ENCODE measurements at regions not wholly inside any gene's neighbourhood (a gene's known extent, or its start where the extent isn't known, plus 50 kb on each side); places are given as distances from the start of the nearest gene placed in this dataset.
"Not testable (repeated sequence)": the region's sequence is repeated elsewhere in the genome, so short reads cannot be mapped to it uniquely, and the experiment has no call there.

DNA sequence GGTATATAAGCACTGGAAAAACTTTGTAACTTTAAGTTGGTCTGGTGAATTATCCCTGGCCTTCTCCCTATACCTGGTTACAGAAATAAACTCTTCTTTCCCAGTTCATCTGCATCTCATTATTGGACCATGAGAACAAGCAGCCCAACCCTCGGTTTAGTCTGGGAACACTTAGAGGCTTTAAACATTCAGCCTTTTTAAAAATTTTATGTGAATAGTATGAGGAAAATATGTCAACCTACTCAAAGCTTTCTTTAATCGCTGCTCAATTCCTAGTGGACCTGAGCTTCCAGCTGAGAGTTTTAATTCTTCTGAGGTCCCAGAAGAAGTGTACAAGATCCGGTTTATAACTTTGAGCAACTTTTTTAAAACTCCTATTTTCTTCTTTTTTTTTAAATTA is 358.6 kb upstream of the NOCT start:
- in situ Hi-C loops (cut with MboI; ENCODE audit: low pct_unique_long_range_greater_than_20kb, low sequenced_read_pairs), result no loop called here
- no peak for DNase-seq

DNA sequence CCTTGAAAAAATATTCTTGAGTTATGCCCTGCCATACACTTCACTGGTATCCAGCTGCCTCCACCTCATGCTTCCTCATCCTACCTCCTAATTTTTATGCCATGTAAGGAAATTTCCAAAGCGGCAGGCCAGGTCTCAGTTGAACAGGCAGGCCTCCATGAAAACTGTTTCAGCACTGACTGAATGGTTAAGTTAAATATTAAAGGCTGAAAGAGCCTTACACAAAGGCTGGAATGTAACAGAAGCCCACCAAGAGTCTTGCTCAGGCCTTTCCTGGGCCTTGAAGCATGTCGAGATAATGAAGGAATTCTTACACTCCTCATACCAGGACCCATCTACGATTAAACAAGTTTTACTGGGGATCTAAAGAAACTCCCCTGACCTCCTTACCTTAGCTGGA is 359.6 kb upstream of the NOCT start:
- in situ Hi-C loops (cut with MboI; ENCODE audit: low pct_unique_long_range_greater_than_20kb, low sequenced_read_pairs), result no loop called here

DNA sequence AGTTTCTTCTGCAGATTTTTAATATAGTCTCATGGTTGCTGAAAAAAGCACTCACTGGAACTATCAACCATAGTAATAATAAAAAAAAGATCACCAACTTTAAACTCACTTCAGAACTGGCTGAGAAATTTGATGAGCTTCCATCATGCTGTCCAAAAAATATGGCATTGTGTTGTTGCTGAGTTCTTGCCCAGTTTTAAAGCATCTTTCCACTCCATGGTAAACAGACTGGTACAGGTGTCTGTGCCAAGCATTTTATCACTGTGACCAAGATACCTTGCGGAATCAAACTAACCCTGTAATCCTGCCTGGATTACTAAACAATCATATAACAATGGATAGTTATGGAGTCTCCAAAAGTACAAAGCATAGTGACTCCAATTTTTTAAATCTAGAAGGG is 360.3 kb upstream of the NOCT start:
- in situ Hi-C loops (cut with MboI; ENCODE audit: low pct_unique_long_range_greater_than_20kb, low sequenced_read_pairs), result no loop called here
- no peak for DNase-seq

More for the DNA sequence above, 359.6 kb upstream of the NOCT start:
- DNase-seq, result no peak

DNA sequence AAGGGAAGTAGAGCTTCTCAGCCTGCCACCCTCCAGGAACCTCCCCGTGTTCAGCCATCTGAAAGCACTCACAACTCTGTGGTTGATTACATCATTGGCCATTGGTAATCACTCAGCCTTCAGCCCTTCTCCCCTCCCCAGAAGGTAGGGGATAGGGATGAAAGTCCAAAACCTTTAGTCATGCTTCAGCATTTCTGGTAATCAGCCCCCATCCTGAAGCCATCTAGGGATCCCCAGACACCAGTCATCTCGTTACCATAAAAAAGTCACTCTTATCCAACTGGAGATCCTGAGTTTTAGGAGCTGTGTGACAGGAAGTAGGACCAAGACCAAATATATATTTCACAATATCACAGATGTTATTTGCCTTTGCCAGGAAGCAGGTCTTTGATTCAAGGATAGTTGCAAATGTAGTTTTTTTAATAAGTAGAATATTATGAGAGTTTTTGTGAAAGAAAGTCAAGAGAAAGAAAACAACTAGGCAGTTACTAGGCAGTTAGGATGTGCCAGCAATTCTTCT is 364.6 kb upstream of the NOCT start:
- peak; percentile 4 for DNase-seq
- in situ Hi-C loops (cut with MboI; ENCODE audit: low pct_unique_long_range_greater_than_20kb, low sequenced_read_pairs), result no loop called here

DNA sequence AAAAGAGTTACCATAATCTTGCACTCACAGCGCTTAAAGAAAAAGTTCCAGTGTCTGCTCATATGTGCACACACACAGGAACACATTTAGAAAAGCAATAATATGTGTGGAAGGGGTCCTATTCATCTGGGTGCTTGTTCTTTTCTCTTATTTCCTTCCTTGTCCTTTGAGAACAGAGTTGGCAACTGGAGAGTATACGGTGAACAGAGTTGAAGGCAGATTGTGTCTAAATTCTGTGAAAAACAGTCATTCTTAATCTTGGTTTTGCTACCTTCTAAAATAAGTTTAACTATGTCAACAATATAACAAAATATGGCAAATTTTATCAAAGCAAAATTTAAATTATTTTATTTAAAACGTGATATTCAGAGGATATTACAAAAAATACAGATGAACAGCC is 365.1 kb upstream of the NOCT start:
- in situ Hi-C loops (cut with MboI; ENCODE audit: low pct_unique_long_range_greater_than_20kb, low sequenced_read_pairs), result no loop called here
- DNase-seq, result no peak

DNA sequence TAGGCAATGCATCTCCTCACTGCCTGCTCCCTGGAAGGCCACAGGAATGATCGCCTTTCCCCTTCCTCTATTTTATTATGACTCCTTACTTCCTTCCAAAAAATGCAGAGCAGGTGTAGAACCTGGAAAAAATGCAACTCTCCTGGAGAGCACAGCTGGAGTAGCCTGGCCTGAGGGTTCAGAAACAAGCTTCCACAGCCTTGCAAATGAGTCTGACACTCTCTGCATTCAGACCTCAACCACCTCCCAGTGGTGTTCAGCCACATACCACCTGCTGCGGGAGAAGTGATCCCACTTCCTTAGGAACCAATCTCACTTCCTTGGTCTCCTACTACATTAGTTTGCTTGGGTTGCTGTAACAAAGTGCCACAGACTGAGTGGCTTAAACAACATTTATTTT is 368.1 kb upstream of the NOCT start:
- DNase-seq, result no peak
- in situ Hi-C loops (cut with MboI; ENCODE audit: low pct_unique_long_range_greater_than_20kb, low sequenced_read_pairs), result no loop called here

DNA sequence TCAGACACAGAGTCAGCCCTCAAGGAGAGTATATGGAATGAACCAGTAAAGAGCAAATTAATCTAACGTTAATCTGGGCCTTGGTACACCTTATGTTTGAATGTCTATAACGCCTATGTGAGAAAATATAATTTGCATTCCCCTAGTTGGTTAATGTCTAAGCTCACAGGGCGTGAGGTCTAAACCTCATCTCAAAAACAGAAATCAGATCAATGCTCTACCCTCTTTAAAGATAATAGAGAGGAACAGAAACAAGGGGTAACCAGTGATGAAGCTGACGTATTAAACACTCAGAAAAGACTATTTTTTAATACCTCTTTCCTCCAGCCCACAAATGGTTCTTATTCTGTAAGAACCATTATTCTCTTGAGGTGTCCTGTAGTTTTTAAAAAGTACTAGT is 369.2 kb upstream of the NOCT start:
- in situ Hi-C loops (cut with MboI; ENCODE audit: low pct_unique_long_range_greater_than_20kb, low sequenced_read_pairs), result no loop called here

DNA sequence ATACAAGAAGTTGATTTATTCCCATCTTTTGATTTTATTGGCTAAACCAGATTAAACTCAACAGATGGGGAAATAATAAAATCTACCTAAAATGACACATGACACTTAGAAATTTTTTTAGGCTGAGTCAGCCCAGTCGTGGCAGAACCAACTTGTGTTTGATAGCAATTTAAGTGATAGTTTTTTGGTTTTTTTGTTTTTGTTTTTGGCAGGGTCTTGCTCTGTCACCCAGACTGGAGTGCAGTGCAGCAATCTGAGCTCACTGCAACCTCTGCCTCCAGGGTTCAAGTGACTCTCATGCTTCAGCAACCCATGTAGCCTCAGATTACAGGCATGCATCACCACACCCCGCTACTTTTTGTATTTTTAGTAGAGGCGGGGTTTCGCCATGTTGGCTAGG is 370.3 kb upstream of the NOCT start:
- no peak for DNase-seq
- in situ Hi-C loops (cut with MboI; ENCODE audit: low pct_unique_long_range_greater_than_20kb, low sequenced_read_pairs), result no loop called here

More for the DNA sequence above, 369.2 kb upstream of the NOCT start:
- DNase-seq, result no peak

DNA sequence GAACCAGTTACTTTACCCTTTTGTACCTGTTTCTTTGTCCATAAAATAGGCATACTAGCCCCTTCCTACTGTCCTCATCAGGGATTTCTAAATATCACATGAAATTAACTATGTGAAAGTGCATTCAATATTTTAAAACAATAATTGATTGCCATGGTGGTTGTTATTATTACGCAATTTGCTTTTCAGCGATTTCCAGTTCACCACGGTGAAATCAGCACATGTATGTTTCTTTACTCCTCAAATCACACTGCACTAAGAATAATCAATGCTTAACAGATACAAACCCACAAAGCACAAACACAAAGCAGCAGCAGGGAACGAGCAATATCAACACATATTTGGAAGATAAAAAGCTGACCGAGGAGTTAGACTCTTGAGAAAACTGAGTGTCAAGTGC is 371.3 kb upstream of the NOCT start:
- in situ Hi-C loops (cut with MboI; ENCODE audit: low pct_unique_long_range_greater_than_20kb, low sequenced_read_pairs), result no loop called here
- DNase-seq, result no peak

DNA sequence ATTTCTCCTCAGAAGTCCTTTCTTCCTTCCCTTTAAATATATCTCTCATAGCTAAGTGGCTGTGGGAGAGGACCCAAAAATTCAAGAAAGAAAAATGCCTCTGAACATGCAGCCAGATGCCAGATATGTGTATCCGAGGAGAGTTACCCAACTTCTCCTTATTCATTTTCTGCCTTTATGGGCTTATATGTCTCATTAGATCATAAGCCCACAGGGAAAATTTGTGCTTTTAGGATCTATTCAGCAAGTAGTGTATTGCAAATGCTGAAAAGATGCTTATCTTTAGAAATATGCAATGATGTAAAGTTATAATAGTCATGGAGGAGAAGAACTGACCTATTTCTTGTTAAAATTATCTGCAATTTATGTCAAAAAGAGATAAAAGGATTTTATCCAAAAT is 371.8 kb upstream of the NOCT start:
- in situ Hi-C loops (cut with MboI; ENCODE audit: low pct_unique_long_range_greater_than_20kb, low sequenced_read_pairs), result no loop called here
- no peak for DNase-seq

DNA sequence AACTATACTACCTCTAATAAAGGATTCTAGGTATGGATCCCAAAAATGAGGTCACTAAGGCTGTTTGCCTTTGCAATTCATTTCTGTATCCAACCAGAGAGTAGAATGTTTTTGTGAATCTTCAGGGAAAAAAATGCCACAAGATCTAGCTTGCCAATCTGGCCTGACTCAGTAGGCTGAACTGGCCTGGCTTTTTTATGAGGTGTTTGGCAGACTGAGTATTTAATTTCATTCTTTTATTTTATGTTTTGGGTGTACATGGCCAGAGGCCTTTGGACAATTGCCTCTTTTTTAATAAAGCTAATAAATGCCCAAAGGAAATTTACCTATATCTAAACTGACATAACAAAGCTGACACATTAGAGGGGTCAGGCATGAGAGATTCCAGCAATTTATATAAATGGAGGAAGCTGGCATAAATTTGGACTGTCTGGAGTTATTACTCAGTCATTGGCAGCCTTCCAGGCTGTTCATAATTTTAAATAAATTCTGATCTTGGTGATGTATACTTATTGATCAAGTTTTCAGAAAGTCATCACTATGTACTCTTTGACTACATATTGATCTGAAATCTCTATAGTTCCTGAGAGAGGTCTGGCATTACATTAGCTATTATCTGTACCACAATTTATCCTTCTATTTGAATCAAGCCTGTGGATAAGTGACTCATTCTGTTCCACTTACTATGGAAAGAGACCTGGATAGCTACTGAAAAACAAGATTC is 376.4 kb upstream of the NOCT start:
- DNase-seq, result no peak

DNA sequence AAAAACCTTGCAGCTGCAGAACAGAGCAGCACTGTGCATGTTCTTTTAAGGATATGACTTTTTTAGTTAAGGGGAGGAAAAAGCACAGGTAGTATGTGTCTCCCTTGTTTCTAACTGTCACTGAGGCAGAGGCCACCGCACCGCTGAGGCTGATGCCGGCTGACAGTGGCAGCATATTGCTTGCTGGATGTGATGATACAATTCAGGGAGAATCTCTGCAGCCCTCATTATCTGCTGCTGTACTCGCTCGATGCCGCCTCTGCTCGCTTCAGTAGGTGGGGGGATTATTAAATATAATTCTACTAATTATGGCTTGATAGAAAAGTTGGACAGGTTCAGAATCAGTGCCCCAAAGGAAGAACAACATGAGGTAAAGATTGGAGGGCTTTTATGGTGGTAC is 378.8 kb upstream of the NOCT start:
- no peak for DNase-seq
- in situ Hi-C loops (cut with MboI; ENCODE audit: low pct_unique_long_range_greater_than_20kb, low sequenced_read_pairs), result no loop called here

More for the DNA sequence above, 376.4 kb upstream of the NOCT start:
- in situ Hi-C loops (cut with MboI; ENCODE audit: low pct_unique_long_range_greater_than_20kb, low sequenced_read_pairs), result no loop called here

DNA sequence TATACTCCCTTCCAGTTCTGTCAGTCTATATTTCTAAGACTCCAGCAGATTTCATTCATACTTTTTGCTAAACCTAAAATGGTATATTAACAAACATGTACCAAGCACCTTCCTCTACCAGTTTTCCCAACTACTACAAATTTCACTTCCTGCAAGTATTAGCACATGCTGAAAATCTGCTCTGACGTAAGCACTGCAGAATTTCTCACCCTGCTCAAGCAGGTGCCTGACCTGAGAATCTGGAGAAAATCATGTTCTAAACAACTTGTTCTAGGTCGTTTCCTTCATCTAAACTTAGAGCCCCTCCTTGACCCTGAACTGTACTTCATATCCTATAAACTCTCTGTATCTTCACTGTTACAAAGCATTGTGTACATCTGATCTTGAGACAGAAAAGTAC is 380.7 kb upstream of the NOCT start:
- in situ Hi-C loops (cut with MboI; ENCODE audit: low pct_unique_long_range_greater_than_20kb, low sequenced_read_pairs), result no loop called here

DNA sequence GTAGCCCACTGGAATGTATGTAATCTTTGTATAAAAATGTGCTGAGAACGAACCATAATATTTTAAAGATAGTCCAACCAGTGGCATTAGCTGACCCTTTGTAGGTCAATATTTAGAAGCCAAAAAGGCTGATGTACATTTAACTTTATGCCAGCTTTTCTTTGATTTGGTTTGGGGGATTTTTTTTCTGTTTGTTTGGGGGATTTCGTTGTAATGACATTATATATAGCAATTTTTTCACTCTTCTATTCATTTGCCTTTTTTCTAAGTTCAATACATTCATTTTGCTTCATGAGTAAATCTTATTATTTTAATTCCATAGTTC is 382.0 kb upstream of the NOCT start:
- in situ Hi-C loops (cut with MboI; ENCODE audit: low pct_unique_long_range_greater_than_20kb, low sequenced_read_pairs), result no loop called here

More for the DNA sequence above, 380.7 kb upstream of the NOCT start:
- no peak for DNase-seq

DNA sequence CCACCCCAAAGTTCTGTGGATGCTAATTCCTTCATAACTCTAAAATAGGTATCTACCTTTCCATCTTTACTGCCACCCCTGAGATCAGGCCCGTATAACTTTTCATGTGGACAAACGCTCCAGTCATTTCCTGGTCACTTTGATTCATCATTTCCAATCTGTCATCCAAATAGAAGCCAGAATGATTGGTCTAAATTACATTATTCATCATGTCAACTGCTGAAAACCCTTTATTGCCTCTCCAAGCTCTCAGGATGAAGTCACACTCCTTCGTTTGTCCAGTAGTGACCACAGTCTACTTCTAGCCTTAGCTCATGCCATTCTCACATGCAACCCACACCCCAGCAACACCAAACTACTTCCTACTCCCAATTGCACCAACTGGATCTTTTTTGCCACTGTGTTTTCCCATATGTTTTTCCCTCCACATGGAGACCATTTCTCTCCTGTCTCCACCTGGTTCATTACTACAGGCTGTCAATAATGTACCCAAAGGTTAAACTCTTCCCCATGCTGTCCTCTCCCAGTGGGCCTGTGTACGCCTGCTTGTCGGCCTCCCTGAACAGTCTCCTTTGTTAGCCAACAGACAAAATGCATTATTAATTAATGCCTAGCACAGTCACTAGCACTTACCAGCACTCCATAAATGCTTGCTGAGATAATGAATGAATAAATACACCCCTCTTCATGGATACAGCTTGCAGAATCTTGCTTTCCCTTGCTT is 382.6 kb upstream of the NOCT start:
- in situ Hi-C loops (cut with MboI; ENCODE audit: low pct_unique_long_range_greater_than_20kb, low sequenced_read_pairs), result no loop called here
- no peak for DNase-seq

More for the DNA sequence above, 382.0 kb upstream of the NOCT start:
- no peak for DNase-seq

DNA sequence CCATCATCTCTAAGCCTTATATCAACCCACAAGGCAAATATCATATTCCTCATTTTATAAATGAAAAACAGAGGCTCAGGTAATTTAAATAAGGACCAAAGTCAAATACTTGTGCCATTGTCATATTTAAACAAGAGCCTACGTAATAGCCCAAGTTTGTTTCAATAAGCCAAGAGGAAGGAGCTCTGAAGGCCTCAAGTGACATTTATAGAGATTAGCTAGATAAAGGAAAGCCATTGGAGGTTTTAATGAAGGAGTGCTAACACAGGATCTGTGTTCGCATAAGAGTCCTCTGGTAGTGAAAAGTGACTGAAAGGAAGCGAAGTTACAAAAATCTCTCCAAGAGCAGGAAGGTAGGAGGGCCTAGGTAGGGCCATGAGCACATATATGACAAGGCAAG is 384.9 kb upstream of the NOCT start:
- no peak for DNase-seq

DNA sequence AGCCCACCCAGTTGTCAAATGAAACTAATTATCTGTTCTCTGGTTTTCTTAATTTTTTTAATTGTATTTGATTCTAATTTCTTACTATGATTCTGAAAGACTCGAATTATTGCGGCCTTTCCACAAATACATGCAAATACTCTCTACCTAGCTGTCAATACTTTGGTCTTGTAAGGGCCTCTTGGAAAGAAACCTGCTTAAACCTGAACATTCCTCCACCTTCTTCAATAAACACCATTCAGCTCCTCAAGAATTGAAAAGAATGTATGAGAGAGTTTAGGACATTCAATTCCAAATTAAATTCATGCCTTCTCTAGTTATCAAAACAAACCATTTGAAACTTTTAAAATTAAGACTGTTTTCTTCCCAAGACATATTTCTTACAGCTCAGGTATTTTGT is 385.9 kb upstream of the NOCT start:
- DNase-seq, result no peak
- in situ Hi-C loops (cut with MboI; ENCODE audit: low pct_unique_long_range_greater_than_20kb, low sequenced_read_pairs), result no loop called here

More for the DNA sequence above, 384.9 kb upstream of the NOCT start:
- in situ Hi-C loops (cut with MboI; ENCODE audit: low pct_unique_long_range_greater_than_20kb, low sequenced_read_pairs), result no loop called here

DNA sequence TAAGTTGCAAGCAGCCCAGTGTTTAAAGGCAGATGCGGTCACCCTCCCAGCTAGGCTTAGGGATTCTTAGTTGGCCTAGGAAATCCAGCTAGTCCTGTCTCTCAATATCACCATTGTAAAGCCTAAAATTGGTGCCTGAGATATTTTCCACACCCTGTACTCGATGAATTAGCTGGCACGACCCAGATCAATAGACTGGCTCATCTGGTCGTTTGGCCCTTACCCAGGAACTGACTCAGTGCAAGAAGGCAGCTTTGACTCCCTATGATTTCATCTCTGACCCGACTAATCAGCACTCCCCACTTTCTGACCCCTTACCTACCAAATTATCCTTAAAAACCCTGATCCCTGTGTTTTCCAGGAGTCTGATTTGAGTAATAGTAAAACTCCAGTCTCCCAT is 384.9 kb upstream of the SLC7A11 start:
- in situ Hi-C loops (cut with MboI; ENCODE audit: low pct_unique_long_range_greater_than_20kb, low sequenced_read_pairs), result no loop called here
- DNase-seq, result no peak

DNA sequence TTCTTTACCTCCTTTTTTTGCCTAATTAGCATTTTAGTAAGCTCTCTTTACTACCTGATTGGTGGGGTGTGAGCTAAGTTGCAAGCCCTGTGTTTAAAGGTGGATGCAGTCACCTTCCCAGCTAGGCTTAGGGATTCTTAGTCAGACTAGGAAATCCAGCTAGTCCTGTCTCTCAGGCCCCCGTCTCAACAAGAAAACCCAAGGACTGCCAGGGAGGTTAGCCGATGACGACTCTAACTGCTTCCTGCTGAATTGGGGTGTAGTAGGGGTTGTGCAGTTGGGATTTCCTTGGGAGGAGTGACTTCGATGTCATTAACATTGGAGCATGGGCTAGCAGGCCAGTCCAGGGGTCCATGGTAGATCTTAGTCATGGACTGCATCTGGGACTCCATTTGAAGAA is 380.2 kb upstream of the SLC7A11 start:
- in situ Hi-C loops (cut with MboI; ENCODE audit: low pct_unique_long_range_greater_than_20kb, low sequenced_read_pairs); DNase-seq: not testable (repeated sequence)

DNA sequence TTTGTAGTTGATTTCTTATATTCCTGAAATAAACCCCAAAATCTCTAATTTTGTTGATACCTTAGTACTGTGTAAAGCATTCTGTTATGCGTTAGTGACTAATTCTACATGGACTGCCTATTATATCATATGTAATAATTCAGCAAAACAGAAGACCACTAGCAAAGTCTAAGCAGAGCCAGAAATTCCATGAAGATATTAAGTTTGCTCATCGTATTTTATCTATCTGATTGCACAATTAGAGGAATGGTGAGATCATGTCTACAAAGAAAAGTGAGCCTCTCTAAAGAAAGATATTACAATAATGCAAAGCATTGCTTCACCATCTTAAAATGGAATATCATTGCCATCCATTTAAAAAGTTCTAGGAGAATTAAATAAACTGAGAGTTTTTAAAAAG is 374.6 kb upstream of the SLC7A11 start:
- in situ Hi-C loops (cut with MboI; ENCODE audit: low pct_unique_long_range_greater_than_20kb, low sequenced_read_pairs), result no loop called here
- no peak for DNase-seq
